Left cardiac atrium (tissue), 4 donors: ENCODE measurements at regions not wholly inside any gene's neighbourhood (a gene's known extent, or its start where the extent isn't known, plus 50 kb on each side); places are given as distances from the start of the nearest gene placed in this dataset.
"Not testable (repeated sequence)": the region's sequence is repeated elsewhere in the genome, so short reads cannot be mapped to it uniquely, and the experiment has no call there.

Source experiments
- ATAC-seq, 2 donors: fragments of 200-7000 bp; cut with Tn5 transposase; one replicate each; pipeline ENCODE4 v1.9.1; 2020; ENCODE audit warnings: mild to moderate bottlenecking in 2 of 2, moderate library complexity in 2 of 2
- DNase-seq: peaks from one replicate; pipeline ENCODE4 v3.0.0-alpha.2; 2020
- intact Hi-C, 2 donors: fragments of 100-400 bp; cut with DNase I; formaldehyde crosslinking; loops; one replicate each; pipeline versions ENCODE4 v1.14.1 to v1.15.1; 2022 to 2023
- donor health status: DM: no; HTN: yes; CAD: no.
- donor health status: DM: no; HTN: yes; CAD: no; lungs with severe emphysema.
- donor health status: DM: yes; HTN: yes; CAD: no.
- donor health status: Dilated cardiomyopathy.

DNA sequence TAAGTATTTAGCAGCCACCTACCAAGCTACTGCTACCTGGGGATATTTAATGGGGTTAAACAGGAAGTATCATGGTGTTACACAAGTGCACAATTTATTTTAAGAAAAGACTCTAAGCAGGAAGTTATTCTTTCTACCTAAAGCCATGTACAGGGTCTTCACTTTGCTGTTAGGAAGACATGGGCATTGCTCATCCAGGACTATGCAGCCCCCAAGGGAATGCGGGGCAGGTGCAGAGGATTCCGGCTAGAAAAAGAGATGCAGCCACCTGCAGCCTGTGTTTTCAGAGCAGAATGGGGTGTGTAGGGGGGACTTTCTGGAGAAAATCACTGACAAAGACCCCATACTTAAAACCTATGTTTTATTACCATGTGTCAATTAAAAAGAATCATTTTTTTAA, 399.1 kb upstream of the NOX3 start:
- ATAC-seq (no peak), DNase-seq (no peak)
- intact Hi-C loops: no loop called here

DNA sequence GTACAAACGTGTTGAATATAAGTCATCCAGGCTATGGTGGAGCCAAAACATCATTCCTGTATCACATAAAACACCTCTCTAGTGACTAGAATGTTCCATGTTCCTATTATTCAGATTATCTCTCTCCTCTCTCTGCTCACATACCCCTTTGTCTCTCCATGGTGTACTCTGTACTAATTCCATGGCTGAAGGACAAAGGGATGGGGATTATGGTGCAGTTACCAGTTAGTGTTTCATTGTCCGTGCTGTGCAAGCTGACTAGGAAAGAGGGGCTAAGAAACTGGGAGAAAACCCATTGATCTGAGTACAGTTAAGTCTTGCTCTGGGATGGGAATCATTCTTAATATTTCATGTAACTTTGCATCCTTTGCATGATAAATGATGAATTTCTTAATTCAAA, 397.4 kb upstream of the NOX3 start:
- intact Hi-C loops: no loop called here
- ATAC-seq (no peak), DNase-seq (no peak)

DNA sequence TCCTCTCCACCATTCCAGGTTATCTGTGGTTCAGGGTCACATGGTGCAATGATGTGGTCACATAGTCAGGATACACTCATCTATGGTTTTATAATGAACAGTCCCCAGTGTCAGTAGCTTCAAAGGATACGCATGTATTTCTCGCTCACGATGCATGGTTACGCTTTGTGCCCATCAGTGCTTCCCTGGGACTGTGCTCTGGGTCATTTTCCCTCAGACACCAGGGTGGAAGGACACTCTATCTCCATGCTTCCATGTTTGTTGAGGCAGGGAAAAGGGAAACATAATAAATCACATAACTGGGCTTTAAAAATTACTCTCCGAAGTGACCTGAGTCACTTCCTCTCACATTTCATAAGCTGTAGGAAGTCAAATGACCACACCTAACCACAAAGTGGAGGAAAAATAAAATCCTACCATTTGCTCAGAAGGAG, 394.8 kb upstream of the NOX3 start:
- intact Hi-C loops: no loop called here
- ATAC-seq: no peak
- no peak for DNase-seq

DNA sequence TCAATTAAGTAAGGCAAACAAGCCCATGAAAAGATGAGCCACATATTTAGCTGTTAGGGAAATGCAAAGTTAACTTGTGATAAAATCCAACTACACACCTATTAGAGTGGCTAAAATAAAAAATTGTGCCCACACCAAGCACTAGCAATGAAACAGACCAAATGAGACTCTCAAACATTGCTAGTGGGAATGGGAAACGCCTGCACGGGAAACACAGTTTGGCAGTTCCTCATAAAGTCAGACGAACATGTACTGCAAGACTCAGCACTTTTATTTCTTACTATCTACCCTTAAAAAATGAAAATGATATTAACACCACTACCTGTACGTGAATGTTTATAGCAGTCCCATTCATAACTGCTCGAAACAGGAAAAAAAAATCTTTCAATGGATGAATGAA, 392.1 kb upstream of the NOX3 start:
- intact Hi-C loops: no loop called here
- DNase-seq (no peak), ATAC-seq (no peak)

DNA sequence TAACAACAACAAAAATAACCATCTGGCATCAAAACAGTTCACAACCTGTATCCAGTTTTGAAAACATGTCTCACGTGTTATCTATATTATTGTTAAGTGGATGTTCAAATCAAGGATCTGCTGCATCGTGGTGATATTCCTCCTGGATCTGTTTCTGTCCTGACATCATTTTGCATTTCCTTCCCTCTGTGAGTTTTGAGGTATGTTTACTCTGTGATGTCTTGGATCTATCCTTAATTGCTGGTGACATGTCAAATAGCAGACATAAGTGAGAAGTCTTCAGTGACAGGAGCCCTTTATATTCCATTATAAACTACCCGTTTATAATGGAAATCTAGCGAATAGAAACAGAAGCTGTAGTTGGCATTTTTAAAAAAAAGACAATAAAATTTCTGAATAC, 381.8 kb upstream of the NOX3 start:
- intact Hi-C loops: no loop called here
- no peak for ATAC-seq
- DNase-seq: no peak

DNA sequence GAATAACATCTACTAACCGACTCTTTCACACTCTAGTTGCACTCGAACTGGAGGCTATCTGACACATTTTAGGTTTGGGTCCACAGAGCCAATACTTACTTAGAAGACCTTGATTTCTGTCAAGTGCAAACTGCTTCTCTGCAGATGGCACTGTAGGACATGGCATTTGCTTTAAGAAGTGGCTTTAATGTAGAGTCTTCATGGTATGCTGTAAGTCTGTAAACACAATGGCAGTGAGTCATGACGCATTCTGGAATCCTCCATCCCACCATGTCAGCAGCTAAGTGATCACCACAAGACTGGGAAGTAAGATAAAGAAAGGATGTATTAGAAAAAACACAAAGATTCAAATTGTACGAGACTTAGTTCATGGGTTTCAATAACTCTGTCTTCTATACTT, 377.0 kb upstream of the NOX3 start:
- intact Hi-C loops: no loop called here

DNA sequence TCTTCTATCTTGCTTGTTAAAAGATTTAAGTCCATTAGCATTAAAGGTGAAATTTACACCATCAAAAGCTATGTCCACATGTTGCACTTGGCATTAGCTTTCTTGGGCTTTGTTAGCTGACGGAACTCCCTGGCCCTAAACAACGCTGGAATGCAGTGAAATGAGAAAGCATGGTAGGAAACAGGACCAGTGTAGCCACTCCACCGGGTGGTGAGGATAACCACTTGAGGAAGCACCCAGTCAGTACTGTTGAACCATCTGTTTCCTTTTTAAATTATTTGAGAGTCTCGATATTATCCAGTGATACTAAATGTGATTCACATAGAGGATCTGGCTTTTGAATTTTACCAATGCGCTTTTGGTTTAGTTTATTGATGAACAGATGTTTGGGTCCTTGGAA, 374.9 kb upstream of the NOX3 start:
- intact Hi-C loops: no loop called here
- ATAC-seq: no peak
- DNase-seq: no peak

More for the DNA sequence above, 377.0 kb upstream of the NOX3 start:
- ATAC-seq (no peak), DNase-seq (no peak)

DNA sequence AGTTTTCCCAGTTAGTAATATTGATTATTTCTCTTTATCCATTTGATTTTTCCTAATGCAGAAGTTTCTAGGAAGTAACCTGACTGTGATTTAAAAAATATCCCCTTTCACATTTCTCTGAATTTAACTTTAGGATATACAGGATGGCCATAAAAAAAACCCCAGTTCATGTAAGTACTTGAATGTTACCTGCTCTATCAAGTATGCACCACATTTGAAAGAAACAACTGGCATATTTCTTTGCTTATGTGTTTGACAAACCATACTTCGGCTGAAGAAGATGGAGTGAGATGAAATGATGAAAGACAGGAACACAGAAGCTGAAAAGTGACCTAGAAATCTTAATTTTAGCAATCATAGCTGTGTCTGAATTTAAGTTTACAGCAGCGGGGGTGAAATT, 374.0 kb upstream of the NOX3 start:
- ATAC-seq (no peak), DNase-seq (no peak)

DNA sequence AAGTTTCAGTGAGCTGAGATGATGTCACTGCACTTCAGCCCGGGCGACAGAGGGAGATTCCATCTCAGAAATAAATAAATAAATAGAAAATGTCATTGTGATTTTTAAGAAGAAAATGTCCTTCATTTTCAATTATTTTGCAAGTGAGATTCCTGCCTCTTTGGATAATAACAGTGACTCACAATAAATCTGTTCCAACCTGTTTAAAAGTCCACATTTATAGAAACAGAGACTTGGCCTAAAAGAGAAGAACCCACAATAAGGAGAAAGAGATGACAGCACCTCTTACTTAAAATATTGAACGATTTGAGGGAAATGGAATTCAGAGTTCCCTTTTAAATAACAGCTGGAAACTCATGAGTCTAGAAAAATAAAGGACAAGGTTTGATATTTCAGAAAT, 373.4 kb upstream of the NOX3 start:
- no peak for DNase-seq
- intact Hi-C loops: no loop called here
- no peak for ATAC-seq

More for the DNA sequence above, 374.0 kb upstream of the NOX3 start:
- intact Hi-C loops: no loop called here

DNA sequence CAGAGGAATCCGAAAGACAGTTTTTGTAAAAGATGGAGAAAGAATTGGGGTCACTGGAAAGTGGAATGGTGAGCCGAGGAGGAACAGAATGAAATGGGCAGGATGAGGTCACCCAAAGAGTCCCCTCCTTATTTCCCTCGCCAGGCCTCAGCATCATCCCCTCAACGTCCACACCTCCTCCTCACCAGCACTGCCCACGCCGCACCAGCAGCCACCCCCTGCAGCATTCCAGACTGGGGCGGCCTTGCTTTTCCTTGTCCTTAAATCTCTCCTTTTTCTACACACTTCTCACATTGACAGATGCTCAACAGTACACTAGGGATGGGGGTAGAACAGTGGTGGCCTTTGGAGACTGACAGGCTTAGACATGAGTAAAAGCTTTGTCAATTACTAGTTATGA, 363.1 kb upstream of the NOX3 start:
- no peak for ATAC-seq
- DNase-seq: no peak
- intact Hi-C loops: no loop called here

DNA sequence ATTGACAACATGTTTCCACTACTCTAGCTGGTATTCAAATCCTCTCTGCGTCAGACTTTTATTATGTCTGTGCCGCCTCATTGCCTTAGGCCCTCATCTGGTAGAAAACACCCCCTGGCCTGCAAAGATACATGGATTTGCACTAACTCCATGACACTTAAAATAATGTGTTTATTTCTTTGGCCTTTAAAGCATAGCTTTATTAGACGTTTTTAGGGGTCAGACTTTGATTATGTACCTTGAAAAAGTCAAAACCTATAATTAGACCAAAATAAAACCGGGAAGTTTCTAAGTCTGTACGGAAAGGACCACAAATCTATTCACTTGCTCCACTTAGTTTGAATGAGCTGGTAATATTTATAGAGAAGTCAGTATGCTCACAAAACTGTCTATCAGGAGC, 357.9 kb upstream of the NOX3 start:
- no peak for ATAC-seq
- no peak for DNase-seq
- intact Hi-C loops: no loop called here

DNA sequence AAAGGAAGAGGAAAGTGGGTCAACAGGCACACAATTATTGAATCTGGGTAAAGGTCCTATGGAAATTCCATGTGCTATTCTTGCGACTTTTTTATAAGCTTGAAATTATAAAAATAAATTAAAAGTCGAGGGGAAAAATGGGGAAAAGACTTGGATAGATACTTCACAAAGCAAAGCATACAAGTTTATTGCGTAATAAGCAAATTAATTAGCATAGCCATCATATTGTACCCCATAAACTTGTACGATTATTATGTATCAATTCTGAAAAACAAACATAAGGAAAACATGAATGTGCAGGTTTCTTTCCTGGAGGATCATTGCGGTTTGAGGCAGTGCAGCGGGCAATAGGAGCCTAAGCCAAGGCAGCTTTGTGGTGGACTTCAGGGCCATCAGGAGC, 351.6 kb upstream of the NOX3 start:
- intact Hi-C loops: no loop called here
- no peak for DNase-seq

DNA sequence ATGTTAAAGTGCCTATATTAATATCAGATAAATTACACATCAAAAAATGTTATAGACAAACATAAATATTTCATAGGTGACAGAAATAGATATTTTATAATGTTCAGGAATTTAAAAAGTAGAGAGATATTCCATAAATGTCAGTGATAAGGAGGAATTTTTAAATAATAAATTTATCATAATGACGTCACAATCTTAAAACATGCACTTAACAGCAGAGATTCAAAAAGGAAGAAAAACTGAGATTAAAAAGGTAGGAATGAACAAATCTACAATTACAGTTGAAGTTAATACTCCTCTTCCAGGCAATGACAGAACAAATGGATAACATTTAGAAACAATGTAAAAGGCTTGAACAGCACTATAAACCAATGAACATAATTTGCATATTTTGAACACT, 345.4 kb upstream of the NOX3 start:
- intact Hi-C loops: no loop called here
- DNase-seq: no peak

More for the DNA sequence above, 351.6 kb upstream of the NOX3 start:
- no peak for ATAC-seq

DNA sequence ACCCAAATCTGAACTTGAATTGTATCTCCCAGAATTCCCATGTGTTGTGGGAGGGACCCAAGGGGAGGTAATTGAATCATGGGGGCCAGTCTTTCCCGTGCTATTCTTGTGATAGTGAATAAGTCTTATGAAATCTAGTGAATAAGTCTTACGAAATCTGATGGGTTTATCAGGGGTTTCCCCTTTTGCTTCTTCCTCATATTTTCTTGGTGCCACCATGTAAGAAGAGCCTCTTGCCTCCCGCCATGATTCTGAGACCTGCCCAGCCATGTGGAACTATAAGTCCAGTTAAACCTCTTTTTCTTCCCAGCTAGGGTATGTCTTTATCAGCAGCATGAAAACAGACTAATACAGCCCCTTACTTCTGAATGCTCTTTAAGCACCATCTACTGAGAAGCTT, 343.2 kb upstream of the NOX3 start:
- ATAC-seq, DNase-seq, intact Hi-C loops: not testable (repeated sequence)

More for the DNA sequence above, 345.4 kb upstream of the NOX3 start:
- no peak for ATAC-seq

DNA sequence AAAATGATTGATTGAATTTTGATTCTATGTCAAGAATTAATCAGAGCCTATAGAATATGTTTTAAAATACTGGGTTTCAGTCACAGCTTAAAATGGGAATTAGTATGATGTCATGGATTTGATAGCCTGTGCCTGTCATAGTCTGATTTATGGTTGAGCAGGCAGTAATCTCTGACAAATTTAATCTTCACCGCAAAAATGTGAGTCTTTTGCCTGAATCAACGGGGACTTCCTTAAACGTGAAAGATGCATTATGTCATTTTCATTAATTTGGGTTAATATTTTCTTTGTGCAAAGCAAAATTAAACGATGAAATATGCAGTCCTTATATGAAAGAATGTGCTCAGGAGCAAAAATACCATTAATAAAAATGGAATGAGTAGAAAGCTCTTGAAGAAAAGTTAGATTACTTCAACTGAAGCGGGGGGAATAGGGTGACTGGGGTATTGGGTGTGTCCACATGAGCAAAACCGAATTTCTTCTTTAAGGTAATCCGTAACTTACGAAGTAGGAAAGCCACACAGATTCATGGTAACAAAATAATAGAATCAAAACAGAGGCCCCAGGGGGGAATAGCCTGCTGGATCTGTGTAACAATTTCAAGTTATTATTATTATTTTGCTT, 339.6 kb upstream of the NOX3 start:
- no peak for DNase-seq
- no peak for ATAC-seq
- intact Hi-C loops: no loop called here

DNA sequence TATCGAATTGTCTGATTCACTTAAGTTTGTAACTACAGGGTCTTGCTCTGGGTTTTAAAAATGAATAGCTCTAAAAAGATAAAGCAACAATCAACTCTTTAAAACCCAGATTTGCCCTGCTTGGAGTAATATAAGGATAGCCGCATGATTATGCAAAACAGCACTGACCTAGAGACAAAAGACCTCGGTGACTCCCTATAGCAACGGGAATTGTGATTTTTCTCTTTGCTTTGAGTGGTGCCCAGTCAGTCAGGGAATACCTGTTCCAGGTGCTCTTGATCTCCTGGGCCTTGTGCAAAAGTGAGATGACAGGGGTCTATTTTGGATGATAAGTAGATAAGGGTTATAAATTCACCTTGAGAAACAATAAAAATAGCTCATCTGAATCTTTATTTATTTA, 336.3 kb upstream of the NOX3 start:
- ATAC-seq: no peak

DNA sequence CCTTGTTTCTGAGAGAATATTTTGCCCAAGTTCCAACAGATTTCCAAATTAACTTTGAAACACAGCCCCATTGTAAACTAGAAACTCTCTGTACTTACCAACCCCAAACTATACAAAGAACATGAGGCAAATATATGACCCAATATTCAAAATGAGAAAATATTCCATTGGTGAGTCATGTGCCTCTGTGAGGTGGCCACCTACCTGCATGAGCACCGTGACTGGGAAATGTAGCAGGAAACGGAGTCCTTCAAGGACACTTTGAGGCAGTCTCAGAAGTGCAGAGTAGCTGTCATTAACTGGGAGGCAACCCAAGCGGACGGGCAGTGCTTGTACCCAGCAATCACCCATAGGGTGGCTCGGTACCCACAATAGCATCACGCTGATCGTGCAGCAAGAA, 335.5 kb upstream of the NOX3 start:
- ATAC-seq: no peak
- DNase-seq: no peak
- intact Hi-C loops: no loop called here

More for the DNA sequence above, 336.3 kb upstream of the NOX3 start:
- no peak for DNase-seq
- intact Hi-C loops: no loop called here

DNA sequence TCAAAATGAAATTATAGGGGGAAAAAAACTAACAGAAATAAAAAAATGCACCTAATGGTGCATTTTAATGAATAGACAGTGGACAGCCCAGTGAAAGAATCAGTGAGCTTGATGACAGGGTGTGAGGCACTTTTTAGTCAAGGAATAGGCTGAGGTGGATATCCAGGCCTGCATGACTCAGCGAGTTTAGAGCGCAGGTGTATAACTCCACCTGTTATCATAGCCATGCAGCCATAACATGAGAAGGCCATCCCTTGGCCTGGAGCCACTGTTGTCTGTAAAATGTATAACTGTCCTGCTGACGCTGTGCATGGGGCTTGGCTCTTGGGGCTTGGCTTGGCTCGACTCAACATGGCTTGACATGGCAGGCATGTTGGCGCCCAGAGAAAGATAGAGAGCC, 331.5 kb upstream of the NOX3 start:
- ATAC-seq: no peak
- no peak for DNase-seq
- intact Hi-C loops: no loop called here

DNA sequence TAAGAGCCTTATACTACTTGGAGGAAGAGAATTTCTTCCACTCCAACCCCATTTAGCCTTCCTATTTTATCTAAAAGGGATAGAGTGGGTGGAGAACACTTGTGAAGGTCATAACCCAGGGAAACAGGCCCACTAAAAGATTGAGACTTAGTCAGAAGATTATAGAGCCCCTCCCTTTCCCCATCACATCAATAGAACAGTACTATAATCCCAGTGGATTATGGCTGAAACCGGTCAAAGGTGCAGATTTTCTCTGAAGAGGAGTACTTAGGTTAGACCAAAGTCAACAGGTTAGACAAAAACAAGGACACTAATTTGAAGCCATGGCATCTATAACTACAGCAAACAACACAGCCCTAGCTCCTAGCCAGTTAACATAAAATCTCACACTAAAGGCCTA, 330.9 kb upstream of the NOX3 start:
- intact Hi-C loops: no loop called here
- no peak for ATAC-seq
- DNase-seq: no peak

DNA sequence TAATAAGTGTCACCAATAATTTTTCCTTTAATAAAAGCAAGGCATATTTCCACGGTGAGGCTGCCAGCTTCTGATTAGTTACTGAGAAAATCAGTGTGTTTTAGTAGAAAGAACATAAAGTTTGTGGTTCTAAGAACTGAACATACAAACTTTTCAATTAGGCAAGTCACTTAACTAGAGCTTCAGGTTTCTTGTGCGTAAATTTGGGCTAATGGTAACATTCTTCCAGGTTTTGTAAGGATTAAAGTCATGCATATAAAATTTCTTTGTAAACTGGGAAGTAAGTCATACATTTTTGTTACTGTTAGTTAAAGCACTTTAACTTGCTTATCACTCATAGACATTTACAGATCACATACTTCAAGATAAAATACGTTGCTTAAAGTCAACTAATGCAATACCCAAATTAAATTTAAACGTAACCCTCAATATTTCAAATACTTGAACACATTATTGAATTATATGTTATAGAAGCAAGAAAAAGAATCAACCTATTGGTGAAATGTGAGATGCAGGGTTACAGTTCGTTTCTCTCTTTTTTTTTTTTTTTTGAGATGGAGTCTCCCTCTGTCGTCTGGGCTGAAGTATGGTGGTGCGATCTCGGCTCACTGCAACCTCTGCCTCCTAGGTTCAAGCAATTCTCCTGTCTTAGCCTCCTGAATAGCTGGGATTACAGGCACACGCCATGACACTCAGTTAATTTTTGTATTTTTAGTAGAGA, 327.3 kb upstream of the NOX3 start:
- intact Hi-C loops: no loop called here
- DNase-seq: no peak
- ATAC-seq: no peak

DNA sequence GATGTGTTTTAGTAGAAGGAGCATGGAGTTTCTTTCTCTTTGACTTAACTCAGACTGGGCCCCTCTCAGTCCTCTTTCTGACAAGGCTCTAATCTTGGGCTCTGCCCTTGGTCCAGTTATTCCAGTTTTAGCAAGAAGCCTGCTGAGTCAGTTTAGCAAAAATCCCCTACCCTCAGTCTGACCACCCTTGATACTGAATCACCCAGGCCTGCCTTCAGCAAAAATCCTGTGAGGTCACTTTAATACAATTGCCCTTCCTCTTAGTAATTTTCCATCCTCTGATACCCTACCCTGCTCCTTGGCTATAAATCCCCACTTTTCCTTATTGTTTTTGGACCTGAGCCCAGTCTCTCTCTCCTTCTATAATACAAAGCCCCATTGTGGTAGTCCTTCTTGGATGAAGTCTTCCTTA, 326.7 kb upstream of the NOX3 start:
- DNase-seq (no peak), ATAC-seq (peak; percentile 8 to 92)
- intact Hi-C loops: no loop called here
